Lung (tissue), 11 donors: ENCODE measurements at regions not wholly inside any gene's neighbourhood (a gene's known extent, or its start where the extent isn't known, plus 50 kb on each side); places are given as distances from the start of the nearest gene placed in this dataset.

Experiments
- ATAC-seq: fragments of 200-7000 bp; cut with Tn5 transposase; one replicate; pipeline ENCODE4 v1.9.1; 2020; ENCODE audit warnings: moderate number of reproducible peaks; ENCODE audit not compliant: insufficient read depth, low FRiP score
- DNase-seq, 3 donors: peaks; one replicate each; pipeline ENCODE4 v3.0.0-alpha.2; 2013 to 2017
- H3K27ac ChIP-seq, 2 donors: one replicate each; pipeline ENCODE4 v1.5.1; 2013; ENCODE audit warnings: mild to moderate bottlenecking in 2 of 2, moderate library complexity in 2 of 2, control low read depth in 1 of 2, inconsistent platforms in 1 of 2, low read depth in 1 of 2, low read length in 1 of 2
- H3K27me3 ChIP-seq, 3 donors: one replicate each; pipeline ENCODE4 v1.5.1; 2013; ENCODE audit warnings: low read length in 2 of 3; ENCODE audit not compliant: control insufficient read depth in 3 of 3, insufficient read depth in 3 of 3
- H3K36me3 ChIP-seq, 4 donors: one replicate each; pipeline ENCODE4 v1.5.1; 2013; ENCODE audit warnings: low read length in 4 of 4, mild to moderate bottlenecking in 1 of 4, moderate library complexity in 1 of 4; ENCODE audit not compliant: control insufficient read depth in 4 of 4, insufficient read depth in 4 of 4
- H3K4me1 ChIP-seq, 5 donors: one replicate each; pipeline ENCODE4 v1.5.1; 2013; ENCODE audit warnings: low read length in 5 of 5, mild to moderate bottlenecking in 2 of 5, moderate library complexity in 1 of 5; ENCODE audit not compliant: control insufficient read depth in 5 of 5, insufficient read depth in 5 of 5
- H3K4me3 ChIP-seq: one replicate; pipeline ENCODE4 v1.5.1; 2013; ENCODE audit warnings: mild to moderate bottlenecking, control low read depth, moderate library complexity
- H3K9ac ChIP-seq, 2 donors: one replicate each; pipeline ENCODE4 v1.5.1; 2013; ENCODE audit warnings: low read length in 2 of 2, control low read depth in 1 of 2; ENCODE audit not compliant: insufficient read depth in 1 of 2
- H3K9me3 ChIP-seq, 4 donors: one replicate each; pipeline ENCODE4 v1.5.1; 2013; ENCODE audit warnings: low read length in 3 of 4, mild to moderate bottlenecking in 1 of 4, moderate library complexity in 1 of 4; ENCODE audit not compliant: control insufficient read depth in 4 of 4, insufficient read depth in 3 of 4
- CTCF ChIP-seq: IDR thresholded peaks from 2 replicates; pipeline ENCODE4 v1.5.1; 2012; ENCODE audit warnings: mild to moderate bottlenecking; ENCODE audit errors: control extremely low read depth, extremely low read depth
- WGBS, 2 donors: extraction: QIAGEN DNeasy Blood & Tissue Kit; methylation state at CpG; one replicate each; pipeline ENCODE4 v1.1.7; 2013; 5-methylcytosine and 5-hydroxymethylcytosine counted together
- donor health status: control.
- donor health status: control.
- donor health status: Bipolar disorder and iron deficiency.
- donor health status: healthy.
- donor health status: DM: yes; HTN: yes; CAD: no.

GRCh38 chr4:56123547-56123946, 174.8 kb downstream of the CEP135 start:
- 83 to 91% methylated on average over 1 of the region's 1 CpG for WGBS, 2 donors
- no peak for ATAC-seq

GRCh38 chr4:56123051-56123450, 174.3 kb downstream of the CEP135 start:
- Histone ChIP-seq H3K9ac (no peak overlapping the region), H3K36me3 (no peaks in the 10 kb centered on the region), H3K9me3 (no peaks in the 10 kb centered on the region), H3K27me3 (no peaks in the 10 kb centered on the region), H3K4me3 (no peak overlapping the region), H3K27ac (no peak overlapping the region), H3K4me1 (peaks cover 0 to 3% (median 0%) of the 10 kb centered on the region in 5 donors)
- 72 to 82% methylated on average over 3 of the region's 3 CpGs for WGBS, 2 donors
- ATAC-seq = no peak
- DNase-seq = no peak
- TF ChIP-seq CTCF = no peak

More at GRCh38 chr4:56123547-56123946, 174.8 kb downstream of the CEP135 start:
- TF ChIP-seq CTCF = no peak
- Histone ChIP-seq H3K4me1 (peaks cover 0 to 7% (median 3%) of the 10 kb centered on the region in 5 donors), H3K9ac (no peak overlapping the region), H3K36me3 (no peaks in the 10 kb centered on the region), H3K9me3 (no peaks in the 10 kb centered on the region), H3K27me3 (no peaks in the 10 kb centered on the region), H3K4me3 (no peak overlapping the region), H3K27ac (no peak overlapping the region)
- no peak for DNase-seq

GRCh38 chr4:56118845-56119244, 170.1 kb downstream of the CEP135 start:
- Histone ChIP-seq H3K27me3 (no peaks in the 10 kb centered on the region), H3K9me3 (no peaks in the 10 kb centered on the region), H3K36me3 (no peaks in the 10 kb centered on the region), H3K27ac (no peak overlapping the region), H3K4me1 (no peaks in the 10 kb centered on the region), H3K4me3 (no peak overlapping the region), H3K9ac (no peak overlapping the region)
- no peak for TF ChIP-seq CTCF
- WGBS, 2 donors = 83 to 85% methylated on average over 2 of the region's 2 CpGs
- ATAC-seq (no peak), DNase-seq (no peak)

GRCh38 chr4:56118055-56118454, 169.3 kb downstream of the CEP135 start:
- no peaks in the 10 kb centered on the region for H3K36me3 ChIP-seq
- peak; percentile 48 for ATAC-seq

More at GRCh38 chr4:56118055-56118454, 169.3 kb downstream of the CEP135 start:
- no peaks in the 10 kb centered on the region for H3K27me3 ChIP-seq
- H3K9me3 ChIP-seq = no peaks in the 10 kb centered on the region
- no peak overlapping the region for H3K27ac ChIP-seq
- no peak overlapping the region for H3K4me3 ChIP-seq
- TF ChIP-seq CTCF = no peak
- 66 to 93% methylated on average over 5 of the region's 5 CpGs for WGBS, 2 donors
- H3K9ac ChIP-seq = no peak overlapping the region
- DNase-seq = peak in 1 of 3 donors; percentile 53
- no peaks in the 10 kb centered on the region for H3K4me1 ChIP-seq
